Transverse colon (tissue), 4 donors: ENCODE measurements at regions not wholly inside any gene's neighbourhood (a gene's known extent, or its start where the extent isn't known, plus 50 kb on each side); places are given as distances from the start of the nearest gene placed in this dataset.

Experiments used
- DNase-seq: peaks from one replicate; pipeline ENCODE4 v3.0.0-alpha.2; 2019
- H3K27ac ChIP-seq, 4 donors: fragments of 200-600 bp; sonication (generic); 2 replicates each; pipeline ENCODE4 v1.5.1; 2016 to 2018; ENCODE audit warnings: inconsistent platforms in 4 of 4
- H3K27me3 ChIP-seq: fragments of 200-600 bp; sonication (generic); 2 replicates; pipeline ENCODE4 v1.5.1; 2017; ENCODE audit warnings: inconsistent platforms
- H3K36me3 ChIP-seq, 4 donors: fragments of 200-600 bp; sonication (generic); 2 replicates each; pipeline ENCODE4 v1.5.1; 2017 to 2019; ENCODE audit warnings: inconsistent platforms in 4 of 4
- H3K4me1 ChIP-seq, 4 donors: fragments of 200-600 bp; sonication (generic); 2 replicates each; pipeline ENCODE4 v1.5.1; 2017 to 2020; ENCODE audit warnings: inconsistent platforms in 4 of 4
- H3K4me3 ChIP-seq, 4 donors: fragments of 200-600 bp; sonication (generic); 1 replicate in 1 of 4; 2 replicates in 3 of 4; pipeline versions ENCODE4 v1.5.1 to v1.6.1; 2017 to 2019; ENCODE audit warnings: inconsistent platforms in 4 of 4
- H3K9me3 ChIP-seq, 2 donors: fragments of 200-600 bp; sonication (generic); 2 replicates each; pipeline ENCODE4 v1.5.1; 2017 to 2019; ENCODE audit warnings: inconsistent platforms in 2 of 2
- EP300 ChIP-seq: sonication (generic); formaldehyde crosslinking; IDR thresholded peaks from one replicate; pipeline ENCODE4 v1.6.1; 2017; ENCODE audit warnings: antibody characterized with exemption, low read depth
- POLR2A ChIP-seq: fragments of 450-650 bp; IDR thresholded peaks from one replicate; pipeline ENCODE4 v1.6.1; 2016; ENCODE audit warnings: antibody characterized with exemption, mild to moderate bottlenecking, moderate library complexity
- POLR2AphosphoS5 ChIP-seq, 3 donors: sonication (generic); formaldehyde crosslinking; IDR thresholded peaks; one replicate each; pipeline ENCODE4 v1.6.1; 2016; ENCODE audit warnings: antibody characterized with exemption in 3 of 3
- WGBS, 2 donors: methylation state at CpG; one replicate each; pipeline ENCODE4 v1.1.5; 2018; ENCODE audit warnings: low coverage in 1 of 2; 5-methylcytosine and 5-hydroxymethylcytosine counted together
- in situ Hi-C, 4 donors: fragments of 200-750 bp; cut with MboI; loops; one replicate each; pipeline versions ENCODE4 v1.15.0 to v1.15.1; 2017; ENCODE audit warnings: low sequenced_read_pairs in 3 of 4, low pct_ligation_motif_present in 1 of 4, low pct_unique_long_range_greater_than_20kb in 1 of 4
- intact Hi-C: fragments of 100-400 bp; cut with DNase I; formaldehyde crosslinking; loops from one replicate; pipeline ENCODE4 v1.15.1; 2023; ENCODE audit warnings: low total_unique reads
- TF ChIP-seq, protein P1 (sequence below), 5 experiments: fragments of 200-600 bp in 3 of 5; fragments of 450-650 bp in 2 of 5; sonication (generic) in 3 of 5; IDR thresholded peaks; 1 replicate in 2 of 5; 2 replicates in 3 of 5; pipeline ENCODE4 v1.5.1; 2016 to 2017; ENCODE audit warnings: antibody characterized with exemption in 5 of 5, inconsistent platforms in 3 of 5, mild to moderate bottlenecking in 2 of 5, moderate library complexity in 1 of 5

DNA sequence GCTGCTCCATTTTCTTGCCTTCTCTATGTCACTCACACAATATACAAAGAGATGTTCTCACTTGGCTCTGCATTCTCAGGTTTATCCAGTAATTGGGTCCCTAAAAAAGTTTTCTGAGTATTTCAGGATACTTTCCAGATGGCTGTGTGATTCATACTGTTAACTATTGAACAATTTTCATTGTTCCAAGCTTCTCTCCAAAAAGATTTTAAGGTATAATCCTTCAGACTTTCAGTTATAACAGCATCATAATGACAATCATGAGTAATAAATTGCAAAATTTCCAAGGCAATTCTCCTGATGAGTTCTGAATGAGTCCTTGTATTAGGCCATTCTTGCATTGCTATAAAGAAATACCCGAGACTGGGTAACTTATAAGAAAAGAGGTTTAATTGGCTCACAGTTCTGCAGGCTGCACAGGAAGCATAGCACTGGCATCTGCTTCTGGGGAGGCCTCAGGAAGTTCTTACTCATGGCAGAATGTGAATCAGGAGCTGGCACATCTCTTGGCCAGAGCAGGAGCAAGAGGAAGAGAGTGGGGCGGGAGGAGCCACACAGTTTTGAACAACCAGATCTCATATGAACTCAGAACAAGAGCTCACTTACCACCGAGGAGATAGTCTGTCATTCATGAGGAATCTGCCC is 148.1 kb downstream of the SLC16A9 start:
- no peaks in the 10 kb centered on the region for H3K27me3 ChIP-seq
- in situ Hi-C loops = no loop called here
- no peak overlapping the region for H3K27ac ChIP-seq
- WGBS, 2 donors = 76% methylated on average over 3 of the region's 3 CpGs; no CpG with 5 or more reads in 1 of the 2 donors
- H3K4me1 ChIP-seq = peaks cover 0 to 5% (median 0%) of the 10 kb centered on the region in 4 donors
- no peaks in the 10 kb centered on the region for H3K36me3 ChIP-seq
- DNase-seq = no peak
- H3K4me3 ChIP-seq = no peak overlapping the region
- TF ChIP-seq POLR2AphosphoS5 (IDR thresholded peaks at IDR 0.05) (no peak), POLR2A (no peak), EP300 (no peak)
- TF ChIP-seq, protein P1, sequence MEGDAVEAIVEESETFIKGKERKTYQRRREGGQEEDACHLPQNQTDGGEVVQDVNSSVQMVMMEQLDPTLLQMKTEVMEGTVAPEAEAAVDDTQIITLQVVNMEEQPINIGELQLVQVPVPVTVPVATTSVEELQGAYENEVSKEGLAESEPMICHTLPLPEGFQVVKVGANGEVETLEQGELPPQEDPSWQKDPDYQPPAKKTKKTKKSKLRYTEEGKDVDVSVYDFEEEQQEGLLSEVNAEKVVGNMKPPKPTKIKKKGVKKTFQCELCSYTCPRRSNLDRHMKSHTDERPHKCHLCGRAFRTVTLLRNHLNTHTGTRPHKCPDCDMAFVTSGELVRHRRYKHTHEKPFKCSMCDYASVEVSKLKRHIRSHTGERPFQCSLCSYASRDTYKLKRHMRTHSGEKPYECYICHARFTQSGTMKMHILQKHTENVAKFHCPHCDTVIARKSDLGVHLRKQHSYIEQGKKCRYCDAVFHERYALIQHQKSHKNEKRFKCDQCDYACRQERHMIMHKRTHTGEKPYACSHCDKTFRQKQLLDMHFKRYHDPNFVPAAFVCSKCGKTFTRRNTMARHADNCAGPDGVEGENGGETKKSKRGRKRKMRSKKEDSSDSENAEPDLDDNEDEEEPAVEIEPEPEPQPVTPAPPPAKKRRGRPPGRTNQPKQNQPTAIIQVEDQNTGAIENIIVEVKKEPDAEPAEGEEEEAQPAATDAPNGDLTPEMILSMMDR (IDR thresholded peaks at IDR 0.05) = no peak
- H3K9me3 ChIP-seq = no peaks in the 10 kb centered on the region
- intact Hi-C loops = no loop called here

DNA sequence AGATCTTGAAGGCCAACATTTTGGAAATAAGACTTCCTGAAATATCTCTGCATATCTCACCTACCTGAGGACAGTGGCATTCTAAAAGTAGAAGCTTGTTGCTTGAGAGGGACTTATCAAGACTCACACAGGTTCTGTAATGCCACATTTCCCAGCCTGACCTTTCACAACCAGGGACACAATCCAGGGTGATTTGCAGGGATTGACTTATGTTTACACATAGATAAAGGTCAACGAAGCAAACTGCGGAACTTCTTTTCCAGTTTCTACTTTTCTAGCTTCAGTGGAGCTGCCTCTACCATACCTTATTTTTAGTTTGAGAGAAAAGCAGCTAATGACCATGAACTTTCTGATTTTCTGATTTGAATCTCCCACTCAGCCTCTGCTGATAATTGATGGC is 148.7 kb downstream of the SLC16A9 start:
- intact Hi-C loops = no loop called here
- peaks cover 0 to 5% (median 0%) of the 10 kb centered on the region in 4 donors for H3K4me1 ChIP-seq
- no peaks in the 10 kb centered on the region for H3K27me3 ChIP-seq
- no peaks in the 10 kb centered on the region for H3K9me3 ChIP-seq
- TF ChIP-seq, protein P1 (IDR thresholded peaks at IDR 0.05) = no peak
- TF ChIP-seq POLR2A (no peak), EP300 (no peak), POLR2AphosphoS5 (IDR thresholded peaks at IDR 0.05) (no peak)
- no peaks in the 10 kb centered on the region for H3K36me3 ChIP-seq
- H3K4me3 ChIP-seq = no peak overlapping the region
- DNase-seq = no peak
- WGBS, 2 donors = 51 to 54% methylated on average over 2 of the region's 2 CpGs
- in situ Hi-C loops = no loop called here
- H3K27ac ChIP-seq = no peak overlapping the region

DNA sequence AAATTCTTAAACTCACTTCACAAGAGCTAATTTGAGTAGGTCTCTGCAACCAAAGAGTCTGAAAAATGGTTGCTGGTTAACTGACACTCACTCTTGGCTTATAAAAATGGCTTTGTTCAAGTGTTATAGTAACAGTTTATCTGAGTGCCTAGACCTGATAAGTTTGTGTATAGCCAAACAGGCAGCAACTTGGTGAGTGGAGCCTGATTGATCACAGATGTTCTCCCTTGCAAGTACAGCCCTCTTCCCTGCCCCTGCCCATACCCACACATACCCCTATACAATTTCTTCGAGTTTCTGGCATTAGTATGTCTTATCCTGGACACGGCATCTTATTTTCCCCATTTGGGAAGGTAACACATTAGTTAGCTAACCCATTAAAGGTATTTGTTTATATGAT is 149.5 kb downstream of the SLC16A9 start:
- in situ Hi-C loops (no loop called here), intact Hi-C loops (no loop called here)
- Histone ChIP-seq H3K27me3 (no peaks in the 10 kb centered on the region), H3K36me3 (no peaks in the 10 kb centered on the region), H3K4me3 (no peak overlapping the region), H3K4me1 (peaks cover 0 to 5% (median 0%) of the 10 kb centered on the region in 4 donors), H3K9me3 (no peaks in the 10 kb centered on the region), H3K27ac (no peak overlapping the region)
- DNase-seq = no peak
- WGBS, 2 donors = 56 to 73% methylated on average over 2 of the region's 2 CpGs
- TF ChIP-seq POLR2A (no peak), POLR2AphosphoS5 (IDR thresholded peaks at IDR 0.05) (no peak), EP300 (no peak)
- TF ChIP-seq, protein P1 (IDR thresholded peaks at IDR 0.05) = no peak

DNA sequence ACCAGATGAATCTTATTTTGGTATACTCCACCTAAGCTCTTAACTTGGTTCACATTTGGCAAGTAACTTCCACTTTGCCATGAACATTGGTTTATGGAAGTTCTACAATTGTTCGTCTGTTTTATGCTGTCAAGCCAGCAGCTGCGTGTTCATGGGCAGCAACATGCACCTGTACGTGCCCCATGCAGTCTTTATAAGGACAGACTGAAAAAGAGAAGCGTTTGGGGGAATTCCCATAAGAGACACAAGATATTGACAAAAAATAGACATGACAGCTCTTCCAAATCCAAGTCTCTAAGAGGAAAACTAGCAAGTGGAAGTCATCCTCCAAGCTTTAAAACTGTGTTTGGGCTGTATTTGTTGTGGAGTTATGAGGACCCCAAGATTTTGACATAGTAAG is 151.6 kb downstream of the SLC16A9 start:
- H3K27ac ChIP-seq = no peak overlapping the region
- H3K36me3 ChIP-seq = no peaks in the 10 kb centered on the region
- H3K9me3 ChIP-seq = no peaks in the 10 kb centered on the region
- DNase-seq = no peak
- H3K27me3 ChIP-seq = no peaks in the 10 kb centered on the region
- no peak overlapping the region for H3K4me3 ChIP-seq
- in situ Hi-C loops = no loop called here
- intact Hi-C loops = no loop called here
- 78 to 100% methylated on average over 2 to 4 of the region's 4 CpGs for WGBS, 2 donors
- peaks cover 0 to 5% (median 0%) of the 10 kb centered on the region in 4 donors for H3K4me1 ChIP-seq
- TF ChIP-seq POLR2AphosphoS5 (IDR thresholded peaks at IDR 0.05) (no peak), EP300 (no peak), POLR2A (no peak)
- TF ChIP-seq, protein P1 (IDR thresholded peaks at IDR 0.05) = no peak
